H1 (cell line): ENCODE measurements at regions not wholly inside any gene's neighbourhood (a gene's known extent, or its start where the extent isn't known, plus 50 kb on each side); places are given as distances from the start of the nearest gene placed in this dataset.

ENCODE experiments used
- CTCF ChIA-PET: fragments of 300-600 bp; sonication (Branson Sonifier 250); formaldehyde crosslinking; loops from one replicate; lab custom pipeline; 2021; ENCODE audit not compliant: partially characterized antibody; lab: Charles Lee
- POLR2A ChIA-PET: fragments of 300-600 bp; sonication (Branson Sonifier 250); formaldehyde crosslinking; loops from one replicate; lab custom pipeline; 2021; ENCODE audit warnings: inconsistent platforms; ENCODE audit not compliant: partially characterized antibody; lab: Charles Lee
- DNase-seq, 2 experiments: peaks; one replicate each; pipeline versions ENCODE4 v3.0.0 to v3.0.0-alpha.2; 2010 to 2022; ENCODE audit warnings: low spot score in 2 of 2, low read depth in 1 of 2, mixed read lengths in 1 of 2
- FAIRE-seq: peaks from 2 replicates; lab custom pipeline; 2011; peaks lifted over from hg19 to GRCh38; lab: Jason Lieb, UNC
- H2AFZ ChIP-seq: 2 replicates; pipeline ENCODE4 v1.8.1; 2012; ENCODE audit warnings: low read length, inconsistent platforms
- H2AK5ac ChIP-seq: 2 replicates; pipeline ENCODE4 v1.6.1; 2013; ENCODE audit warnings: low read depth, low read length
- H2BK120ac ChIP-seq: replicated peaks from 2 replicates; pipeline ENCODE3; 2013; ENCODE audit warnings: low read depth, low read length, inconsistent platforms
- H2BK12ac ChIP-seq: 2 replicates; pipeline ENCODE4 v1.6.1; 2013; ENCODE audit warnings: low read depth, low read length
- H2BK15ac ChIP-seq: 2 replicates; pipeline ENCODE4 v1.6.1; 2013; ENCODE audit warnings: low read length
- H2BK20ac ChIP-seq: 2 replicates; pipeline ENCODE4 v1.6.1; 2013; ENCODE audit warnings: low read length
- H2BK5ac ChIP-seq: 2 replicates; pipeline ENCODE4 v1.6.1; 2013; ENCODE audit warnings: low read depth, low read length
- H3K14ac ChIP-seq: 2 replicates; pipeline ENCODE4 v1.6.1; 2013; ENCODE audit warnings: inconsistent platforms; ENCODE audit not compliant: insufficient read length
- H3K18ac ChIP-seq: 2 replicates; pipeline ENCODE4 v1.6.1; 2013; ENCODE audit warnings: low read length; ENCODE audit errors: extremely low read depth
- H3K23ac ChIP-seq: 2 replicates; pipeline ENCODE4 v1.6.1; 2013; ENCODE audit warnings: inconsistent platforms; ENCODE audit not compliant: insufficient read length
- H3K23me2 ChIP-seq: 2 replicates; pipeline ENCODE4 v1.6.1; 2013; ENCODE audit warnings: low read depth, low read length
- H3K27ac ChIP-seq: 2 replicates; pipeline ENCODE4 v1.6.1; 2011; ENCODE audit warnings: low read depth, low read length, inconsistent platforms
- H3K27me3 ChIP-seq, 4 experiments: replicated peaks in 1 of 4; 1 replicate in 1 of 4; 2 replicates in 3 of 4; pipeline versions ENCODE4 v1.6.1 to v1.8.1; 2011 to 2013; ENCODE audit warnings: low read length in 3 of 4, mild to moderate bottlenecking in 3 of 4, inconsistent platforms in 2 of 4, mixed read lengths in 2 of 4, moderate library complexity in 1 of 4; ENCODE audit not compliant: control insufficient read depth in 3 of 4, insufficient read depth in 3 of 4; ENCODE audit errors: extremely low read depth in 1 of 4
- H3K36me3 ChIP-seq, 4 experiments: 2 replicates each; pipeline versions ENCODE4 v1.6.1 to v1.8.1; 2011 to 2013; ENCODE audit warnings: mild to moderate bottlenecking in 4 of 4, low read length in 3 of 4, moderate library complexity in 2 of 4, control low read depth in 1 of 4, inconsistent platforms in 1 of 4; ENCODE audit not compliant: insufficient read depth in 4 of 4, control insufficient read depth in 2 of 4
- H3K4ac ChIP-seq: replicated peaks from 2 replicates; pipeline ENCODE3; 2013; ENCODE audit warnings: low read length, low read depth, mixed read lengths, inconsistent platforms; ENCODE audit not compliant: insufficient read length
- H3K4me1 ChIP-seq, 4 experiments: replicated peaks in 1 of 4; 1 replicate in 1 of 4; 2 replicates in 3 of 4; pipeline versions ENCODE4 v1.6.1 to v1.8.1; 2011 to 2013; ENCODE audit warnings: low read length in 3 of 4, inconsistent platforms in 2 of 4, mixed read lengths in 1 of 4; ENCODE audit not compliant: insufficient read depth in 4 of 4, control insufficient read depth in 3 of 4
- H3K4me2 ChIP-seq, 2 experiments: 2 replicates each; pipeline versions ENCODE4 v1.6.1 to v1.8.1; 2011 to 2013; ENCODE audit warnings: low read depth in 2 of 2, low read length in 2 of 2, control low read depth in 1 of 2, inconsistent platforms in 1 of 2, mild to moderate bottlenecking in 1 of 2; ENCODE audit not compliant: insufficient read depth in 1 of 2
- H3K4me3 ChIP-seq, 4 experiments: fragments of 200-600, 300-600 bp in 1 of 4; sonication (generic), shearing (Covaris generic), sonication (Bioruptor Twin) in 1 of 4; 2 replicates each; pipeline versions ENCODE4 v1.5.1 to v1.8.1; 2011 to 2016; ENCODE audit warnings: low read length in 4 of 4, low read depth in 3 of 4, control low read depth in 2 of 4, inconsistent platforms in 2 of 4, mild to moderate bottlenecking in 2 of 4, mixed read lengths in 1 of 4, moderate library complexity in 1 of 4; ENCODE audit not compliant: insufficient read depth in 2 of 4; ENCODE audit errors: extremely low read depth in 1 of 4
- H3K56ac ChIP-seq: replicated peaks from 2 replicates; pipeline ENCODE3; 2013; ENCODE audit warnings: low read depth, mild to moderate bottlenecking, mixed read lengths, low read length, inconsistent platforms; ENCODE audit not compliant: insufficient read length
- H3K79me1 ChIP-seq: 2 replicates; pipeline ENCODE4 v1.6.1; 2013; ENCODE audit warnings: low read depth, low read length, control low read depth
- H3K79me2 ChIP-seq, 2 experiments: 2 replicates each; pipeline versions ENCODE4 v1.6.1 to v1.8.1; 2012 to 2013; ENCODE audit warnings: low read length in 2 of 2, mild to moderate bottlenecking in 2 of 2, inconsistent platforms in 1 of 2; ENCODE audit not compliant: insufficient read depth in 2 of 2, control insufficient read depth in 1 of 2
- H3K9ac ChIP-seq, 4 experiments: replicated peaks in 1 of 4; 1 replicate in 1 of 4; 2 replicates in 3 of 4; pipeline versions ENCODE4 v1.6.1 to v1.8.1; 2011 to 2013; ENCODE audit warnings: low read depth in 3 of 4, low read length in 3 of 4, control low read depth in 2 of 4, mild to moderate bottlenecking in 2 of 4, moderate library complexity in 2 of 4, inconsistent platforms in 1 of 4; ENCODE audit errors: extremely low read depth in 1 of 4
- H3K9me3 ChIP-seq, 2 experiments: 2 replicates each; pipeline versions ENCODE4 v1.6.1 to v1.8.1; 2012 to 2013; ENCODE audit warnings: mild to moderate bottlenecking in 2 of 2, moderate library complexity in 2 of 2, control low read depth in 1 of 2, inconsistent platforms in 1 of 2, low read depth in 1 of 2, low read length in 1 of 2, mixed read lengths in 1 of 2; ENCODE audit not compliant: insufficient read depth in 2 of 2
- H4K20me1 ChIP-seq, 2 experiments: replicated peaks in 1 of 2; 2 replicates each; pipeline versions ENCODE3 to v1.8.1; 2011 to 2013; ENCODE audit warnings: inconsistent platforms in 2 of 2, low read length in 2 of 2, mild to moderate bottlenecking in 1 of 2; ENCODE audit not compliant: insufficient read depth in 2 of 2, control insufficient read depth in 1 of 2
- H4K5ac ChIP-seq: 2 replicates; pipeline ENCODE4 v1.6.1; 2013; ENCODE audit warnings: low read length, low read depth, mixed read lengths, inconsistent platforms; ENCODE audit not compliant: insufficient read length
- H4K8ac ChIP-seq: 2 replicates; pipeline ENCODE4 v1.8.0; 2013; ENCODE audit warnings: mild to moderate bottlenecking, moderate library complexity, low read length, inconsistent platforms; ENCODE audit not compliant: insufficient read depth; ENCODE audit errors: extremely low read depth
- H4K91ac ChIP-seq: replicated peaks from 2 replicates; pipeline ENCODE3; 2013; ENCODE audit warnings: low read length, mixed read lengths, inconsistent platforms; ENCODE audit not compliant: insufficient read length
- CBX5 ChIP-seq: fragments of 300-800, 300-1000 bp; sonication (generic); IDR thresholded peaks from 2 replicates; pipeline ENCODE4 v1.7.1; 2016; ENCODE audit warnings: antibody characterized with exemption, low read length, low read depth
- EP300 ChIP-seq, 2 experiments: IDR thresholded peaks; 1 replicate in 1 of 2; 2 replicates in 1 of 2; pipeline ENCODE4 v1.6.1; 2011 to 2012; ENCODE audit warnings: low read depth in 2 of 2, low read length in 2 of 2, mild to moderate bottlenecking in 2 of 2, borderline replicate concordance in 1 of 2, inconsistent platforms in 1 of 2, moderate library complexity in 1 of 2
- JUND ChIP-seq: IDR thresholded peaks from 2 replicates; pipeline ENCODE4 v1.6.1; 2011; ENCODE audit warnings: mild to moderate bottlenecking, improper control_type of control experiment, low read length
- ZNF274 ChIP-seq: IDR thresholded peaks from 2 replicates; pipeline ENCODE4 v1.7.0; 2012; ENCODE audit warnings: low read length, borderline replicate concordance; ENCODE audit errors: extremely low read depth
- WGBS, 2 experiments: shearing (Covaris generic) in 1 of 2; methylation state at CpG; one replicate each; pipeline versions ENCODE4 v1.1.6 to v1.1.7; 2013 to 2015; ENCODE audit warnings: low lambda C conversion rate in 2 of 2, mixed read lengths in 2 of 2, inconsistent platforms in 1 of 2, low coverage in 1 of 2, missing lambda C conversion rate in 1 of 2; ENCODE audit not compliant: insufficient replicate concordance in 2 of 2, insufficient coverage in 1 of 2, insufficient read length in 1 of 2; ENCODE audit errors: extremely low coverage in 1 of 2, missing lambda C conversion rate in 1 of 2; 5-methylcytosine and 5-hydroxymethylcytosine counted together

DNA sequence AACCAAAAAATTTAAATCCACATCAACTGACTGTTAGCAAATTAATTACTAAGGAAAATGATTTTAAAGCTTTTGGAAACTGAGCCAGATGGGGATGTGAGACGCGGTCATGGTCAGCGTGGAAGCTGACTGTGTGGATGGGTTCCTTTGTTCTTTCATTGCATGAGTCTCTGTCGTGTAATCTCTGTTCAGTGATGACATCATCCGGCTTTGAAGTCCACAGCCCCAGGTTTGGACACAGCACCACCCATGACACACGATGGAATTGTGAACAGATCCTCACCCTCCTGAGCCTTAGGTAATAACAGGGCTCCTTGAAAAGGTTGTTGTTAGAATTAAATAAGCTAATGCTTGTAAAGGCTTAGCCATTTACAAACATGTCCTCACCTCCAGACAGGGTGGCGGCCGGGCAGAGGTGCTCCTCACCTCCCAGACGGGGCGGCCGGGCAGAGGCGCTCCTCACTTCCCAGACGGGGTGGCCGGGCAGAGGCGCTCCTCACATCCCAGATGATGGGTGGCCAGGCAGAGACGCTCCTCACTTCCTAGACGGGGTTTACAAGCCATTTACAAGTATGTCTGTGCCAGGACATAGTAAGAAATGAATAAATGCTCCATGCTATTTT is 677.3 kb downstream of the TBC1D22A start:
- no peak overlapping the region for H4K5ac ChIP-seq
- no peak overlapping the region for H2BK120ac ChIP-seq
- H3K27me3 ChIP-seq = no peaks in the 10 kb centered on the region
- no peak overlapping the region for H3K14ac ChIP-seq
- no peaks in the 10 kb centered on the region for H3K79me2 ChIP-seq
- no peak overlapping the region for H3K9ac ChIP-seq
- H2BK20ac ChIP-seq = no peak overlapping the region
- CTCF ChIA-PET = no interaction called here
- H2AK5ac ChIP-seq = no peak overlapping the region
- TF ChIP-seq CBX5 (no peak), JUND (no peak), EP300 (IDR thresholded peaks at IDR 0.05; ENCODE audit: borderline replicate concordance in 1 of 2, low read depth in 2 of 2, low read length in 2 of 2) (no peak), ZNF274 (no peak)
- H3K27ac ChIP-seq = no peak overlapping the region
- DNase-seq (no peak), FAIRE-seq (no peak)
- H3K79me1 ChIP-seq = no peaks in the 10 kb centered on the region
- WGBS, 2 experiments = 71% methylated on average over 16 of the region's 17 CpGs; no CpG with 5 or more reads in 1 of the 2 experiments
- no peak overlapping the region for H4K8ac ChIP-seq
- H3K9me3 ChIP-seq = peaks cover 85 to 98% of the 10 kb centered on the region in 2 experiments
- no peak overlapping the region for H3K23ac ChIP-seq
- no peaks in the 10 kb centered on the region for H3K4me1 ChIP-seq
- H3K56ac ChIP-seq = no peak overlapping the region
- no peaks in the 10 kb centered on the region for H4K20me1 ChIP-seq
- no peaks in the 10 kb centered on the region for H3K36me3 ChIP-seq
- no peak overlapping the region for H3K4me2 ChIP-seq
- no peaks in the 10 kb centered on the region for H3K23me2 ChIP-seq
- H2AFZ ChIP-seq = no peak overlapping the region
- H4K91ac ChIP-seq = no peak overlapping the region
- H2BK12ac ChIP-seq = no peak overlapping the region
- POLR2A ChIA-PET = no interaction called here
- H3K18ac ChIP-seq = no peak overlapping the region
- H2BK15ac ChIP-seq = no peak overlapping the region
- H2BK5ac ChIP-seq = no peak overlapping the region
- no peak overlapping the region for H3K4me3 ChIP-seq
- H3K4ac ChIP-seq = no peak overlapping the region
